ENCODE measurements at regions not wholly inside any gene's neighbourhood (a gene's known extent, or its start where the extent isn't known, plus 50 kb on each side); places are given as distances from the start of the nearest gene placed in this dataset.

DNA sequence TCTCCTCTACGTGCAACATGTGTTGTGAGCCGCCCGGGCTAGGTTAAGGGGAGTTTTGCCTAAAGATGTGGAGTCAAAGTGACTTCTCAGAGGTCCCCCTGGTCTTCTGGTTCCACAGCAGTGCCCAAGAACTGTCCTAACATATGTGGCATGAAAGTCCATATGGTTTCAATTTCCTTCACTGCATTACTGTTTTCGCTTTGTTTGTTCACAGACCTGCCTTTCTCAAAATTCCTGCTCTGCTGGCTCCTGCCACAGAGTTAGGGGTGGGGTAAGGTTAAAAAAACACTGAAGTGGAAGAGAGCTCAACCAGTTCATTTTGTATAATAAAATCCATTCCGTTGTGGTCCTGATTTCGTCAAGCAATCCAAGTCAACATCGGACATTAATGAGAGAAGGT is 289.4 kb downstream of the DMAC1 start:
- Histone ChIP-seq H3K9me3 (ENCODE audit: control insufficient read depth, low read depth, low read length) (no peaks in the 10 kb centered on the region), H3K36me3 (ENCODE audit: control insufficient read depth in 2 of 2, extremely low read depth in 1 of 2, insufficient read depth in 2 of 2, low read length in 2 of 2) (no peaks in the 10 kb centered on the region), H3K27ac (ENCODE audit: control insufficient read depth, insufficient read depth, low read length) (no peak overlapping the region), H4K20me1 (ENCODE audit: control insufficient read depth, extremely low read depth, insufficient read depth, low read length) (no peaks in the 10 kb centered on the region), H2AFZ (ENCODE audit: control insufficient read depth, low read length) (no peak overlapping the region), H3K9me1 (ENCODE audit: control insufficient read depth, extremely low read depth, insufficient read depth, low read length) (no peaks in the 10 kb centered on the region), H3K4me2 (ENCODE audit: control insufficient read depth, extremely low read depth, insufficient read depth, low read depth, low read length) (no peak overlapping the region), H3K9ac (ENCODE audit: control insufficient read depth, extremely low read depth, insufficient read depth, low read length) (no peak overlapping the region), H3K4me3 (ENCODE audit: control insufficient read depth in 2 of 3, extremely low read depth in 1 of 3, insufficient read depth in 2 of 3, low read depth in 1 of 3, low read length in 3 of 3) (no peak overlapping the region), H3K79me2 (ENCODE audit: control insufficient read depth, insufficient read depth, low read length) (no peaks in the 10 kb centered on the region), H3K4me1 (ENCODE audit: control insufficient read depth, extremely low read depth, insufficient read depth, low read length) (no peaks in the 10 kb centered on the region), H3K27me3 (ENCODE audit: control insufficient read depth, extremely low read depth, insufficient read depth, low read length) (no peaks in the 10 kb centered on the region)
- no peak for FAIRE-seq
- no peak for DNase-seq (ENCODE audit: low read depth, low spot score)
- dilution Hi-C loops (cut with MboI; ENCODE audit: extremely low pct_ligation_motif_present, low sequenced_read_pairs): no loop called here
- no peak for TF ChIP-seq EZH2 (IDR thresholded peaks at IDR 0.05; ENCODE audit: low read length)

DNA sequence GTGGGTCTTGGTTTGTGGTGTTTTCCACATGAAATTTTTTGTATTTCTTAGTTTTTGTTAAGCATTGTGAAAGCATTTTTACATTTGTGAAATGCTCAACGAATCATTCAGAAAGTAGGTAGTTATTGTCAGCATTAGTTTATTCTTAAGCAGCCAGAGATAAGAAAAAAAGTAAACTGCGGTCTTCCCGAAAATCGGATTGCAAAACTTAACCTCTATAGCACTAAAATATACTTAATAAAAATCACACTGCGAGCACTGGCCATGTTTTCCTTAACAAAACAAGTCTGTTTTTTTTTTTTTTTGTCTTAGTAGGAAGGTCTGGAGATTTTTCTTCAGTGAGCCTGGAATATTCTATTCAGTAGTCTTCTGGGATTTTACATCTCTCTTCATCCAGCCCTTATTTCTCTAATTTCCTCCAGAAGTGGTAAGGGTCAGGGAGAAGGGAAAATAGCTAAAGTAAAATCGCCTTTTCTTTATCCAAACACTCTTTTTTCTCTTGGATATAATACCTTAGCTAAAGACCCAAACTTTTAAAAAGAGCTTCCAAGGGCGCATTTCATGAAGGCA is 289.9 kb downstream of the DMAC1 start:
- TF ChIP-seq, protein P1, sequence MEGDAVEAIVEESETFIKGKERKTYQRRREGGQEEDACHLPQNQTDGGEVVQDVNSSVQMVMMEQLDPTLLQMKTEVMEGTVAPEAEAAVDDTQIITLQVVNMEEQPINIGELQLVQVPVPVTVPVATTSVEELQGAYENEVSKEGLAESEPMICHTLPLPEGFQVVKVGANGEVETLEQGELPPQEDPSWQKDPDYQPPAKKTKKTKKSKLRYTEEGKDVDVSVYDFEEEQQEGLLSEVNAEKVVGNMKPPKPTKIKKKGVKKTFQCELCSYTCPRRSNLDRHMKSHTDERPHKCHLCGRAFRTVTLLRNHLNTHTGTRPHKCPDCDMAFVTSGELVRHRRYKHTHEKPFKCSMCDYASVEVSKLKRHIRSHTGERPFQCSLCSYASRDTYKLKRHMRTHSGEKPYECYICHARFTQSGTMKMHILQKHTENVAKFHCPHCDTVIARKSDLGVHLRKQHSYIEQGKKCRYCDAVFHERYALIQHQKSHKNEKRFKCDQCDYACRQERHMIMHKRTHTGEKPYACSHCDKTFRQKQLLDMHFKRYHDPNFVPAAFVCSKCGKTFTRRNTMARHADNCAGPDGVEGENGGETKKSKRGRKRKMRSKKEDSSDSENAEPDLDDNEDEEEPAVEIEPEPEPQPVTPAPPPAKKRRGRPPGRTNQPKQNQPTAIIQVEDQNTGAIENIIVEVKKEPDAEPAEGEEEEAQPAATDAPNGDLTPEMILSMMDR (optimal IDR thresholded peaks at IDR 0.05 in 1 of 3, IDR thresholded peaks at IDR 0.05 in 1 of 3, conservative IDR thresholded peaks at IDR 0.05 in 1 of 3; ENCODE audit: extremely low read depth in 1 of 3, insufficient read depth in 2 of 3, low read length in 3 of 3): no peak
- TF ChIP-seq EZH2 (IDR thresholded peaks at IDR 0.05; ENCODE audit: low read length): no peak
- H3K4me1 ChIP-seq (ENCODE audit: control insufficient read depth, extremely low read depth, insufficient read depth, low read length): no peaks in the 10 kb centered on the region
- no peak overlapping the region for H3K9ac ChIP-seq (ENCODE audit: control insufficient read depth, extremely low read depth, insufficient read depth, low read length)
- no peaks in the 10 kb centered on the region for H3K36me3 ChIP-seq (ENCODE audit: control insufficient read depth in 2 of 2, extremely low read depth in 1 of 2, insufficient read depth in 2 of 2, low read length in 2 of 2)
- no peaks in the 10 kb centered on the region for H3K9me3 ChIP-seq (ENCODE audit: control insufficient read depth, low read depth, low read length)
- H3K27ac ChIP-seq (ENCODE audit: control insufficient read depth, insufficient read depth, low read length): no peak overlapping the region
- DNase-seq (ENCODE audit: low read depth, low spot score) (no peak), FAIRE-seq (no peak)
- no peak overlapping the region for H3K4me2 ChIP-seq (ENCODE audit: control insufficient read depth, extremely low read depth, insufficient read depth, low read depth, low read length)
- no peaks in the 10 kb centered on the region for H3K79me2 ChIP-seq (ENCODE audit: control insufficient read depth, insufficient read depth, low read length)
- no peak overlapping the region for H2AFZ ChIP-seq (ENCODE audit: control insufficient read depth, low read length)
- no peaks in the 10 kb centered on the region for H3K27me3 ChIP-seq (ENCODE audit: control insufficient read depth, extremely low read depth, insufficient read depth, low read length)
- no peak overlapping the region for H3K4me3 ChIP-seq (ENCODE audit: control insufficient read depth in 2 of 3, extremely low read depth in 1 of 3, insufficient read depth in 2 of 3, low read depth in 1 of 3, low read length in 3 of 3)
- no peaks in the 10 kb centered on the region for H3K9me1 ChIP-seq (ENCODE audit: control insufficient read depth, extremely low read depth, insufficient read depth, low read length)
- H4K20me1 ChIP-seq (ENCODE audit: control insufficient read depth, extremely low read depth, insufficient read depth, low read length): no peaks in the 10 kb centered on the region
- dilution Hi-C loops (cut with MboI; ENCODE audit: extremely low pct_ligation_motif_present, low sequenced_read_pairs): no loop called here

DNA sequence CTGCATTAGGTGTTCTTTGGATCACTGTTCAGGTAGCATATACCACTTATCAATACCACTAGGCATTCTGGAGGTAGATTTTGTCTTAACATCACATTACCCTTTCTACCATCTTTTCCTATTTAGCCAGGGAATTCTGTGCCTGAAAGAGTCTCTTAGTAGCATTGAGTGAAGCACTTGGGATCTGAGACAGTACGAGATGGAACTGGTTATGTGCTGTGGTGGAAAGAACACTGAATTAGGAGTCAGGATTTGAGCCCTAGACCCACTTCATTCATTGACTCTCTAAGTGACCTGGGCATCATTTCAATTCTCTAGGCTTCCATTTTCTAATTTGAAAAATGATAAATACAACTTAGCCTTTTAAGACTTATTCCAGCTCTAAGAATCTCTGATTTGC is 291.1 kb downstream of the DMAC1 start:
- FAIRE-seq (no peak), DNase-seq (ENCODE audit: low read depth, low spot score) (no peak)
- Histone ChIP-seq H3K79me2 (ENCODE audit: control insufficient read depth, insufficient read depth, low read length) (no peaks in the 10 kb centered on the region), H3K36me3 (ENCODE audit: control insufficient read depth in 2 of 2, extremely low read depth in 1 of 2, insufficient read depth in 2 of 2, low read length in 2 of 2) (no peaks in the 10 kb centered on the region), H3K27ac (ENCODE audit: control insufficient read depth, insufficient read depth, low read length) (no peak overlapping the region), H3K4me2 (ENCODE audit: control insufficient read depth, extremely low read depth, insufficient read depth, low read depth, low read length) (no peak overlapping the region), H3K9me3 (ENCODE audit: control insufficient read depth, low read depth, low read length) (no peaks in the 10 kb centered on the region), H4K20me1 (ENCODE audit: control insufficient read depth, extremely low read depth, insufficient read depth, low read length) (no peaks in the 10 kb centered on the region), H3K9ac (ENCODE audit: control insufficient read depth, extremely low read depth, insufficient read depth, low read length) (no peak overlapping the region), H2AFZ (ENCODE audit: control insufficient read depth, low read length) (no peak overlapping the region), H3K9me1 (ENCODE audit: control insufficient read depth, extremely low read depth, insufficient read depth, low read length) (no peaks in the 10 kb centered on the region), H3K27me3 (ENCODE audit: control insufficient read depth, extremely low read depth, insufficient read depth, low read length) (no peaks in the 10 kb centered on the region), H3K4me1 (ENCODE audit: control insufficient read depth, extremely low read depth, insufficient read depth, low read length) (no peaks in the 10 kb centered on the region), H3K4me3 (ENCODE audit: control insufficient read depth in 2 of 3, extremely low read depth in 1 of 3, insufficient read depth in 2 of 3, low read depth in 1 of 3, low read length in 3 of 3) (no peak overlapping the region)
- no peak for TF ChIP-seq EZH2 (IDR thresholded peaks at IDR 0.05; ENCODE audit: low read length)
- TF ChIP-seq, protein P1 (optimal IDR thresholded peaks at IDR 0.05 in 1 of 3, IDR thresholded peaks at IDR 0.05 in 1 of 3, conservative IDR thresholded peaks at IDR 0.05 in 1 of 3; ENCODE audit: extremely low read depth in 1 of 3, insufficient read depth in 2 of 3, low read length in 3 of 3): no peak
- dilution Hi-C loops (cut with MboI; ENCODE audit: extremely low pct_ligation_motif_present, low sequenced_read_pairs): no loop called here

All from keratinocyte (primary cell).